HEK293T (cell line): ENCODE measurements at regions not wholly inside any gene's neighbourhood (a gene's known extent, or its start where the extent isn't known, plus 50 kb on each side); places are given as distances from the start of the nearest gene placed in this dataset.

ENCODE experiments used
- ARNT ChIP-seq: fragments of 450-650 bp; IDR thresholded peaks from 2 replicates; pipeline ENCODE4 v1.6.1; 2017; ENCODE audit warnings: mild to moderate bottlenecking
- ELF4 ChIP-seq: fragments of 450-650 bp; IDR thresholded peaks from 2 replicates; pipeline ENCODE4 v1.6.1; 2017; ENCODE audit warnings: antibody characterized with exemption
- FOXK2 ChIP-seq: fragments of 450-650 bp; IDR thresholded peaks from 2 replicates; pipeline ENCODE4 v1.6.1; 2016; ENCODE audit warnings: mild to moderate bottlenecking
- FOXM1 ChIP-seq: fragments of 450-650 bp; IDR thresholded peaks from 2 replicates; pipeline ENCODE4 v1.6.1; 2017; ENCODE audit warnings: mild to moderate bottlenecking, borderline replicate concordance
- HDGF ChIP-seq: fragments of 450-650 bp; IDR thresholded peaks from 2 replicates; pipeline ENCODE4 v1.6.1; 2017; ENCODE audit warnings: antibody characterized with exemption, borderline replicate concordance
- L3MBTL2 ChIP-seq: fragments of 450-650 bp; conservative IDR thresholded peaks from 2 replicates; pipeline ENCODE4 v1.6.1; 2016; ENCODE audit warnings: mild to moderate bottlenecking
- LEF1 ChIP-seq: fragments of 450-650 bp; IDR thresholded peaks from 2 replicates; pipeline ENCODE4 v1.6.1; 2017; ENCODE audit warnings: mild to moderate bottlenecking, borderline replicate concordance
- PKNOX1 ChIP-seq: fragments of 450-650 bp; IDR thresholded peaks from 2 replicates; pipeline ENCODE4 v1.6.1; 2016
- SP1 ChIP-seq: fragments of 450-650 bp; IDR thresholded peaks from 2 replicates; pipeline ENCODE4 v1.6.1; 2017
- TARDBP ChIP-seq: fragments of 450-650 bp; IDR thresholded peaks from 2 replicates; pipeline ENCODE4 v1.6.1; 2016
- ZNF384 ChIP-seq: fragments of 450-650 bp; IDR thresholded peaks from 2 replicates; pipeline ENCODE4 v1.6.1; 2016

GRCh38 chr5:42984307-42984706 lies 55.8 kb downstream of the ANXA2R start:
- TF ChIP-seq ARNT (no peak), TARDBP (no peak), ELF4 (no peak), ZNF384 (no peak), HDGF (no peak), SP1 (no peak), FOXM1 (no peak), L3MBTL2 (no peak), FOXK2 (no peak), PKNOX1 (no peak), LEF1 (no peak)
